ENCODE measurements at regions not wholly inside any gene's neighbourhood (a gene's known extent, or its start where the extent isn't known, plus 50 kb on each side); places are given as distances from the start of the nearest gene placed in this dataset.

DNA sequence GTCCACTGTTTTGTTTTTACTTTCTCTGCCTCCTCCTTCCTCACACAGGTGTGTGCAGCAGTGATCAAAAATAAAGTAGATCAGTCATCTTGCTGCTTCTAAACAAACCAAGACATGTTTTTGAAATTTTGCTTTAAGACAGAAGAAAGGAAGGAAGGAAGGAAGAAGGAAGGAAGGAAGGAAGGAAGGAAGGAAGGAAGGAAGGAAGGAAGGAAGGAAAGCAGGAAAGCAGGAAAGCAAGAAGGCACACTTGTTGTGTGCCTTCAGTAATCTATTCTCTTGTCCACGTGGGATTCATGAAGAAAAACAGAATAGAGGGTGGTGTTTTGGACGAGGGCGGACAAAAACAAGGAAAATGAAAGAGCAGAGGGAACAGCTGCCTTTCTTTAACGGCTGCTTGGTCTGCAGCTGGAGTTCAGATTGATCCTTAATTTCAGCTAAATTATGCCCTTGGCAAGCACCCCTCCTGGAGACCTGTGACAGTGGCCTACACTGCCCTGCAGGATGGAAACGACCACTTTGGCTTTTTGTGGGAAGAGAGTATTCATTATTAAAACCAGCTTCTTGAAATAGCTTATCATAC is 188.5 kb upstream of the IRX3 start:
- DNase-seq (ENCODE audit: low read depth) = no peak

DNA sequence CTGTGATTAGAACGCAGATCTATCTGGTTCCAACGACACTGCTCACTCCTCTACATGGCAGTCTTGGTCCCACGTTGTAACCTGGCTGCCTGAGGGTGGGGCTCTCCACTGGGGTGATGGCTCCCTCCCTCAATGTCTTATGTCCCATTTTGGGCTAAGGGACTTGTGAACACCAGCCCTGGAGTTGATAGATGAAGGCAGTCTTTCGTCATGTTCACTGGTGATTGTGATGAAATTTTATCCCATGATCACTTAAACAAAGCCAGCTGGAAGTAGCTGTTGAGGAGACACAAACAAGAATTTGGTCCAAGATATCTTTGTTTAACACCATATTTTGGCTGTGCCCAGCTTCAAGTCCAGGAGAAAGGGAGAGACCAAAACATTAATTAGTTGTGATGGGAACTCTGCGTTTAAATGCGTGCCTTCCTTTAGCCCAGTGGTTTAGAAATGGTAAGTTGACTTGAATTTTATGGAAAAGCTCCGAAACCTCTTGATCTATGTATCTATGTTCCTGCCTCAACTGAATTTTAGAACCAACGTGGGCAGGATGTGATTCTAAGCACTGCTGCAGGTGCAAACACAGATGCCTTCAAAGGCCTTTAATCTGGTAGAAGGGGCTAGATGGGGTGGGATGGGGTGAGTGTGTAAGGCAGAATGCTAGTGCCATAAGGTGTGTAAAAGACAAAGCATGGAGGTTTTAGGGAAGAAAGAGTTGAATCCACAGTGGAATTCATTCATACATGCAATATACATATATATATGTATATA is 186.8 kb upstream of the IRX3 start:
- no peak for DNase-seq (ENCODE audit: low read depth)

DNA sequence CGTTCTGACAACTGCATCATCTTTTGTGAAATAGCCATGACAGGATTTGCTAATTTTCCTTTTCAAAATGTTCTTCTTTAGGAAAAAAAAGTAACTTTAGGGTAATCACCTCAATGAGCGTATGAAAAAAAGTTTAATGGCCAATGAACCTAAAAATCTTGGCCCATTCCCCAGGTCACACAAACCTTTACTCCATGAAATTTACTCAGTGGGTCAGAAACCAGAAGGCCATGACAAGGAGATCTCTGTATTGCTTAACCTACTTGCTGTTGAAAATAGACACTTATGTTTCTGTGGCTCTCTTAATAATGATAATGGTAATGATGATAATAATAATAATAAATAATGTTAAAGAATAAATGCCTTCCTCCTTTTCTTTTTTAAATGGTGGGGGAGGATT is 180.8 kb upstream of the IRX3 start:
- no peak for DNase-seq (ENCODE audit: low read depth)

DNA sequence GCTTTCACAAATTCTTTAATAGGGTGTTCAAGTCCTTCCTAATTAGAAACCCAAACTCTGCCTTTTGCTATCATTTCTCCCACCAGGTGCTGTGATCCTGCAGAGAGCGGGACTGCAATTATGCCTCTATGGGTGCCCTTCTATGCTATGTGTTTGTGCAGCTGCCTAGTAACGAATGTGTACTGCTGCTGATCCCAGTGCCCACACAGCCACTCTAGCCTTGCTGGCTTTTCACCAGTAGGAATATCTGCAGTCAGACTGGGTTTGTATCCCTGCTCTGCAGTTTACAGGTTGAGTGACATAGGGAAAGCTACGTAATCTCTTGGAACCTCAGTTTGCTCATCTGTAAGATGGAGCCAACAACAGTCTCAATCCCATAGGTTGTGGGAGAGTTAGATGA is 179.6 kb upstream of the IRX3 start:
- no peak for DNase-seq (ENCODE audit: low read depth)

DNA sequence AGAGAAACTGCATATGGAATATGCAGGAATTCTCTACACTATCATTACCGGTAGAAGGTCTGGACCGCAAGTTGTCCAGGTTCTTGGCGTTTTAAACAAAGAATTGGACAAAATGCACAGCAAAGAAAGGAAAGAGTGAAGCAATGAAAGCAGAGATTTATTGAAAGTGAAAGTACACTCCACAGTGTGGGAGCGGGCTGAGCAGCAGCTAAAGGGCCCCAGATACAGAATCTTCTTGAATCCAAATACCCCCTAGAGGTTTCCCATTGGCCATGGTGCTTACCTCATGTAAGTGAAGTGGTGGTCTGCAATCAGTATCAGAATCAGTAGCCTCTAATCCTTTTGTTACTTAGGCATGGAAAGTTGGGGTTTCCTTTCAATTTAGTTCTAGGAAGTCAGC is 178.5 kb upstream of the IRX3 start:
- no peak for DNase-seq (ENCODE audit: low read depth)

DNA sequence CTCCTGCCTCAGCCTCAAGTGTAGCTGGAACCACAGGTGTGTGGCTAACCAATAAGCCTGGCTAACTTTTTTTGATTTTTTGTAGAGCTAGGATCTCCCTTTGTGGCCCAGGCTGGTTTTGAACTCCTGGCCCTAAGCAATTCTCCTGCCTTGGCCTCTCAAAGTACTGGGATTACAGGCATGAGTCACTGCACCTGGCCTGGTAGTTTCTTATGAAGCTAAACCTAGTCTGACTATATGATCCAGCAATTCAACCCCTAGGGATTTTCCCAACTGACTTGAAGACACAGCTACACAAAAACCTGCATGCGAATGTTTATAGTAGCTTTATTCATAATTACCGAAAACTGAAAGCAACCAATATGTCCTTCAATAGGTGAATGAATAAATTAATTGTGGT is 176.2 kb upstream of the IRX3 start:
- DNase-seq (ENCODE audit: low read depth) = no peak

DNA sequence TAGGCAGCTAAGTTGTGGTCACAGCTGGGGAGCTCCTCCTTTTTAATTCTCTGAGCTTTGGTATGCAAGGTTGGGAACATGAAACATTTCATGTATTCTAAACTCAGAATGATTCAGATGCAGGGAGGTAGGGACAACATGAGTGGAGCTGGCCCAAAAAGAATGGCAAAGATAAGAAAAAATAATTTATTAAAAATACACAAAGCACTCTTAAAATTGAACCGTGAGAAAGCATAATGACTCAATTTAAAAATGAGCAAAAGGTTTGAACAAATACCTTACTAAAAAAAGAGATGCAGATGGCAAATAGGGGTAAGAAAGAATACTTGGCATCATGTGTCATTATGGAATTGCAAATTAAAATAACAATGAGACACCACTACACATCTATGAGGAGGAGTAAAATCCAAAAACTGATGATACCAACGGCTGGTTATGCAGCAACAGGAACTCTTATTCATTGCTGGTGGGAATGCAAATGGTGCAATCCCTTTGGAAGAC is 175.6 kb upstream of the IRX3 start:
- no peak for DNase-seq (ENCODE audit: low read depth)

DNA sequence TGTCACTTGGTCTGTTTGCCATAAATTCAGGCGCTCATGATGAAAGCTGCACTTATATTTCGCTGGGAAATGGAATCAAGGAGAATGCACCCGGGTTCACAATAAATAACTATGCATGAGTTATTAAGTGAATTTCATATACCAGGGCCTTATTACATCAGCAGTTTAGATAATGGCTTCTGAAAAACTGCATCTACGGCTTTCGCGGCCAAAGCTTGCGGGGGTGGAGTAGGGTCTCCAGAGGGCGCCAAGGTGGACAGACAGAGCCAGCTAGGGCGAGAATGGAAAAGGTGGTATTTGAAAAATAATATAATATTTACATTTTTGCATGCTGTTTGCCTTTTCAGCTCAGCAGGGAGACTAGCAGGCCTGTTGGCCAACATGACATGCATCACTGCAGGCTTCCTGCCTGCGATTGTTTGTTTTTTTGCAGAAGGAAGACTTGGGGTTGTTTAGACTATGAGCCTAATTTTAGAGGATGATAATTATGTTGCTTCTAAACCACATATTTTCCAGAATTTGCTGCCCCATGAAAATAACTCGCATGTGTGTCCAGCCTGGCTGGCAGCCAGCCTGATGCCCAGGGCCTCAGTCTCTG is 173.8 kb upstream of the IRX3 start:
- DNase-seq (ENCODE audit: low read depth) = no peak

DNA sequence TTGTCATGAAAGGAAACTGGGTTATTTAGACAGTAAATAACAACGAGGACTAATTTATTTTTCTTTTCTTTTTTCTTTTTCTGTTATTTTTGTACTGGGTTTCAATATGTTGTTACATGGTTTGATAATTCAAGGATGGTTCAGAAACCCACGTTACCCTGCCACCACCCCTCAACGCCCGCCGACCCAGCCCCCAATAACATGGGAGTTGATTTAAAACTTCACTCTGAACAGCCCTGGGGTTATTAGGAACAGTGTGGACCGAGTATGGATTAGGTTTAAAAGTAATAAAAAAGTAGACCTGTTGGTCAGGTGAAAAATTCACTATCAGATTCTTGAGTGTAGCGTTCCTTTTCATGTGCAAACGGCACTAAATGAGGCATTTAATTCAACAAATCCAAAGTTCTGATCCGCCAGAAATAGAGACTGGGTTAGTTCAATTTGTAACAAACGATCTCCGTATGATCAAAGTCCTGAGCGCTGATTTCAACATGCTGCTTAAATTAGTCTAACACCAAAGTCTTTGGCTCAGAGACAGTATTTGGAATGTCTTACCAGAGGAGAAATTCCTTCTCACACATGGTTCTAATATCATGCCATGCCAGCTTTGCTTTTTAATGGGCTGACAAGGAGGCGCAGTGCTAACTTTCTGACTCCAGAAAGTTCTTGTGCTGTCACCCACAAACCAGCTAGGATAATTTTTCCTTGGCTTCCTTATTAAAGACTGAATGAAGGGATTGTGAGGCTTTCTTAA is 173.1 kb upstream of the IRX3 start:
- DNase-seq (ENCODE audit: low read depth) = peak; percentile 58

DNA sequence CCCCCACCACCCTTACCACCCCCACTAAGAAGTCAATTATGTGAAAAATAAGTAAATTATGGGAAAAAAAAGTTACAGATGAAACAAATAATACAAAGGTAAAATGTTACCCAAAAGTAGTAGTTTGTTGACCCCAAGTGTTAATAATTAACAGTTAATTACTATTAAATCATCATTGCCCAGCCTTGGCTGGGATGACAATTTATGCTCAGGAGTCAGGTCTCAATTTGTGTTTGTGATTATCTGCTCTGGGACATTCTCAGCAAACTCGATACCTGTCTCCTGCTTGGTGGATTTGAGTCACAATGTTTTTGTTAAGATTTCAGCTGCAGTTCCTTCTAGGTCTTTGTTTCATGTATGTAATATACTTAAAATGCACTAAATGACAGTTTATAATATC is 172.3 kb upstream of the IRX3 start:
- DNase-seq (ENCODE audit: low read depth) = no peak

DNA sequence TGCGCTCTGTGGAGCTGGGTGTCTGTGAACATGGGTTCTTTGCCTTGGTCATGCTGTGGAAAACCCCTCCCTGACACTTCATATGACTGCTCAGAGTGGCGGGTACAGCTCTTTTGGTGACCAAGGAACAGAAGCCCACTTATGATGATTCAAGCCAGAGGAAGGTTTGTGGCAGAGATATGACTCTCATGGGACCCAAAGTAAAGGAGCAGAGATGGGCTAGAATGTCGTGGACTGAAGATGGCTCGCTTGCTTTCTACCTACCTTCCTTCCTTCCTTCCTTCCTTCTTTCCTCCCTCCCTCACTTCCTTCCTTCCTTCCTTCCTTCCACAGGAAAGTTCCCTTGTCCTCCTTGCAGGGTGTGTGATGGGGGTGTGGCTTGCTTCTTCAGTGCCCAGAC is 169.7 kb upstream of the IRX3 start:
- no peak for DNase-seq (ENCODE audit: low read depth)

DNA sequence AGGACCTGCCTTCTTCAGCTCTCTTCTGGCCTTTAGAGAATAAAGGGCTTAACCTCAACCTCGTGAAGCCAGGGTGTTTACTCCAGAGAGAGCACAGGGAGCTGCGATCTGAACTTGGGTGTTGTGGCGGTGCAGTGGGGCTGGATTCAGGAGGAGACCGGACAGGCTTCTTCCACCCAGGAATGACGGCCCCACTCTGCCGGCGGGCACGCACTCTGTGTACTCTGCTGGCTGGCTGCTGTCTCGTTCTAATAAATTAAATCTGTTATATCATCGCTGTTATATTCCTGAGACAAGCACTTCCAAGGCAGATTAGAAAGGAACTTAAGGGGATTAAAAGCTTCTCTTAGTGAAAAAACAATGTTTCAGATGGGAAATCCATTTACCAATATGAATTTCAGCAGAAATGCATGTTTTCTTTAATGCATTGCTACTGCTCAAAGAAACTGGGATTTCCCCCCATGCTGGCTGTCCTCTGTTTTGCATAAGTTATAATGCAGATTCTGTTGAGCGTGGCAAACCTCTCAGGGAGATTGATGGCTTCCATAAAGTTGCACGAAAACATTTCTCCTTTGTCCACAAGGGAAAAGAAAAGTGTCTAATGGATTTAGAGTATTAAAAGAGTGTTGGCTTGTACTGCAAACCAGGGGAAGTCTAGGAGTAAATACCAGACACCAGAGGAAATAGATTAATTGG is 168.6 kb upstream of the IRX3 start:
- DNase-seq (ENCODE audit: low read depth) = no peak

DNA sequence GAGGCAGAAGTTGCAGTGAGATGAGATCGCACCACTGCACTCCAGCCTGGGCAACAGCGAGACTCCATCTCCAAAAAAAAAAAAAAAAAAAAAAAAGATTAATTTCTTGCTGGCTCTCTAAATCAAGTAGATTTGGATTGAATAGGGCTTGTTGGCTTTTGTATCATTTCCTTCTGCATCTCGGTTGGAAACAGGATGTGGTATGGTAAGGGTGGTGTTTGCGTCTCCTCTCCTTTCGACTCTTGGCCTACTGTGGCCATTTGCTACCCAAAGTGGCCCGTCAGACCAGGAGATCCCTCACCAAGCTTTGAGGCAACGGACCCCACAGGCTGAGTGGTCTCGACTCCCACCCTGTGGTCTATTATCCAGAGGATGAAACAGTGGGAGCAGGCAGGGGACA is 168.0 kb upstream of the IRX3 start:
- DNase-seq (ENCODE audit: low read depth) = no peak

DNA sequence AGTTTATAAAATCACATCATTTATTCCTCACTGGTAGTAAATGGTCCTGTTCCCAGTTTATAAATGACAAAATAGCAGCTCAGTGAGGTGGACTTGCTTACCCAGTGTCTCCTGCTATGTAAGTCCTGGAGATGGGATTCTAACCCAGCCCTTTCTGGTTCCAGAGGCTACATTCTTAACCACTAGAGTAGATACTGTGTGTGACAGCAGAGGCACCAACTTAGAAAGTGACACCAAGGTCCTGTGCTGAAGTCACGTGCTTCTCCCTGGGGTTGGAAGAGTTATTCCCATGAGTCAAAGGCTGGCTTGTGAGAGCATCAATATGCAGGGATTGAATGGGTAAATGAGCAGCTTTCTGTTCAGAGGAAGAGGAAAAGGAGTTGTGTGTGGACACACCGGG is 167.3 kb upstream of the IRX3 start:
- no peak for DNase-seq (ENCODE audit: low read depth)

DNA sequence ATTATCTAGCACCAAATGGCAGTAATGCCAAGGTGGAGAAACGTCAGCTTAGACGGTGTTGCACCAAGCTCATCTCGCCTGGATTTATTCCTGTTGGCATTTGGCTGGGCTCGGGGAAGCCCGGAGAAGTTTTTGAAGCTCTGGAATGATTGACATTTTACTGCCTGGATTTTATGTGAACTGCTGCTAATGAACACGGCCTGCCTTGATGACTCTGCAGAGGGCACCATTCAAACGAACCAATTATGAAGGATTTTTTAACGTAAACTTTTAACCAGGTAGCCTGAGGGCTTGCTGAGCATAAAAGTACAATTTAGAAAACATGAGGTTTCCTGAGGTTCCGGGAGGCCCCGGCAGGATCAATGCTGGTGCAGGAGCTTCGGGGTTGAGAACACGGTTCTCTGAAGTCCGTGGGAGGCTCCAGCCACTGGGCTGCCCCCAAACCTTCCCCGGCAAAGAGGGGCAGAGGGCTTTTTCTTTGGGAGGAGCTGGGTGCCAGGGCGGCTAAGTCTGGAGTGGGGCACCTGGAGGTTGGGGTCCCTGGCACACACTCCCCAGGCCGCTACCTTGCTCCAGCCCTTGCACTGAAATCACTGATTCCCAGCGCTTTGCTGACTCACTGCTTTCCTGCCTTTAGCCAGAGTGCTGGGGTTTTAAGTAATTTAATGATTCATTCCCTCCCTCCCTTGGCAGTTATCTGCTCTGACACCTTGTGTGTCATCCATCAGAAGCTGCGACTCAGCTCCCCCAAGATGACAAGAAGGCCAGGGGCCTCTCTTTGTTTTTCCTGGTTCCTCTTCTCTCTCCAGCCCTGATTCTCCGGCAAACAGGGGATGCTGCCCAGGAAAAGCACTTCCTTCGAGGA is 161.2 kb upstream of the IRX3 start:
- peak; percentile 80 for DNase-seq (ENCODE audit: low read depth)

DNA sequence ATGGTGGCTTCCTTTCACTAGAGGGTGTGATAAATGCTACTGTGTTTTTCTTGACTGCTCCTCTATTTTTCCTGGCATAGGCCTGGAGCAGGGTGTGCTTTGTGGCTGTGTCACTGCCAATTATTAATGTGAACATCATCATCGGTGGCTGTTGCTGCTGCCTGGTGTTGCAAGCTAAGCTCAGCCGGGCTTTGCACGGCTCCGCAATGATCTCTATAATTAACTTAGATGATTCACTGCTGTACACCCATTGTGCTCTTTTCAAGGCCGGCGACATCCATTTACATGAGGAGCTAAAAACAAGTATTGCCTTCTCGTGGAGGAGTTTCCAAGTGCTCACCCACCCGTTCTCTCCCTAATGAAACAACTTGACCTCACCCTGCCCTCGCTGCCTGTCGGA is 160.1 kb upstream of the IRX3 start:
- DNase-seq (ENCODE audit: low read depth) = peak; percentile 77

DNA sequence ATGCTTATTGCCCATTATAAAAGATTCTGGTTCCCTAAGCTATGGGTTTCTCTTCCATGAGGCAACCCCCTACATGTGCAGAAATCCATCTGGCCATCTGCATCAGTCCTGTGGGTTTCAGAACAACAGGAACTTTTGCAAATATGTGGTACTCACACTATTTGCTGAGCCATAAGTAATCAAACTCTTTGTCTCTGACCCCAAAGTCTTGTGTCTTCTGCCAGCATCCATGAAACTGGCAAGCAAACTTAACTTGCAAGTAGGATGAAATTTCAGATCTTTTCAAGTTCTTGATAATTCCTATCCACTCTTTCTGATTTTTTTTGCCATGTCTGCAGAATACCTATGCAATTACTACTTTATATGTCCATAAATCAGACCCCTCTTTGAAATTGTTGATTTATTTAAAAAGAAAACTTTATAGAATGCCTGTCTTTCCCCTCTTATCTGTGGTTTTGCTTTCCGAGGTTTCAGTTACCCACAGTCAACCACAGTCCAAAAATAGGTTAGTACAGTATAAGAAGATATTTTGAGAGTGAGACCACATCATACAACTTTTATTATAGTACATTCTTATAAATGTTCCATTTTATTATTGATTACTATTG is 158.4 kb upstream of the IRX3 start:
- no peak for DNase-seq (ENCODE audit: low read depth)

DNA sequence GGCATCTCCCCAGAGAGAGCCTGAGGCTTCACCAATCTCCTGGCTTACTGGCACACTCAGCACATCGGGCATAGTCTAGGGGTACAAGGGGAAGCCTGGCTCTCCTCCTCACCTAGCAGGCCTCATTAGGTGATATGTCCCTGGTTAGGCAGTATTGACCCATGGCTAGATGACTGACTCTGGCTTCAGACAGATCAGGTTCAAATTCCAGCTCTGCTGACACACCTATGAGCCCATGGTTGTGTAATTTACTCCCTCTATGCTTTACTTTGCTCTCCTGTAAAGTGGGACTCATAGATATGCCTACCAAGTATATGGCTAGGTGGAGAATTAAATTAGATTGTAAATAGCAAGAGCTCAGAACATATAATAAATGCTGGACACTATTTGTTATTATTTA is 157.3 kb upstream of the IRX3 start:
- DNase-seq (ENCODE audit: low read depth) = no peak

DNA sequence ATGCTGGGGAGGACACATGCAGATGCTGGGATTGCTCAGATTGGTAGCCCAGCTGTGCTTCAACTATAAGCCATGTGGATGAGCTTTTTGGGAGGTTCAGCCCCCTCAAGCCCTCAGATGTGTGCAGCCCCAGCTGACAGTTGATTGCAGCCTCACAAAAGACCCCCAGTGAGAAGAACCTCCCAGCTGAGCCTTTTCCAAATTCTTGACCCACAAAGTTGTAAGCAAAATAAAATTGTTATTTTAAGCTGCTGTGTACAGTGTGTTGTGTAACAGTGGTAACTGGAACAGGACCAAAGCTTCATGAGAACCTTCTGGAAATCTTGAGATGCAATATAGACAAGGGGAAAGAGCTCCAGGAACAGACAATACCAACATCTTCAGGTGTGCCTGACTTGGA is 156.8 kb upstream of the IRX3 start:
- no peak for DNase-seq (ENCODE audit: low read depth)

DNA sequence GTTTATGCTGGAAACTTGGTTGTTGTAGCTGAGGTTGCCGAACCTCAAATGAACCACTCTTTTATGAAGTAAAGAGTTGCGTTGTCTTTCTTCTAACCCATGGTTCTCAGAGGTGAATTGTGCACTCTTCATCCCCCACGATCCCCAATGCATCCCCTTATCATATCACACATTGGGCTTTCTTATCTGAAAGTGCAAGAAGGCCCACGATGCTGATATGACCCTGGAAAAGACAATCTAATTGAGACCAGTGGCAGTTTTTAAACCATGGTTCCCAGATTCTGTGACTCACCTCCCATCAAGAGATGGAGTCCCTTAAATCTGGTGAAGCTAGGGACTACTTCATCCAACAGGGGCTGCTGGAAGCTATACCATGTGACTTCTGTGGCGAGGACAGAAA is 156.3 kb upstream of the IRX3 start:
- DNase-seq (ENCODE audit: low read depth) = no peak

DNA sequence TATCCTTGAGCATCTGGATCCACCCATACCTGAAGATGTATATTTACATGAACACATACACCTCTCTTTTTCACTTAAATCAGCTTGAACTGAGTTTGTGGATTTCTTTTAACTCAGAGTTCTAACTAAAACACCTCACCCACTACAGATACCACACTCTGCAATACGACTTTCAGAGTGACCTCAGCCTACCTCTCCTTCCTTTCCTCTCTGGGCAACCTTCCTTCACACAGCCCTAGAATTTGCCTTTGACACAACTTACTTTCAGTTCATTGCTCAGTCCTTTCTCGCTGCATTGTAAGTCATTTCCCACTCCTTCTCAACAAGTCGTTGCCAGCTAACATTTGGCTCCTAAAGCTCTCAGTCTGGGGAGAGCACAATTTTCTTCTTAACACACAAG is 151.9 kb upstream of the IRX3 start:
- no peak for DNase-seq (ENCODE audit: low read depth)
